ENCODE measurements at regions not wholly inside any gene's neighbourhood (a gene's known extent, or its start where the extent isn't known, plus 50 kb on each side); places are given as distances from the start of the nearest gene placed in this dataset.

DNA sequence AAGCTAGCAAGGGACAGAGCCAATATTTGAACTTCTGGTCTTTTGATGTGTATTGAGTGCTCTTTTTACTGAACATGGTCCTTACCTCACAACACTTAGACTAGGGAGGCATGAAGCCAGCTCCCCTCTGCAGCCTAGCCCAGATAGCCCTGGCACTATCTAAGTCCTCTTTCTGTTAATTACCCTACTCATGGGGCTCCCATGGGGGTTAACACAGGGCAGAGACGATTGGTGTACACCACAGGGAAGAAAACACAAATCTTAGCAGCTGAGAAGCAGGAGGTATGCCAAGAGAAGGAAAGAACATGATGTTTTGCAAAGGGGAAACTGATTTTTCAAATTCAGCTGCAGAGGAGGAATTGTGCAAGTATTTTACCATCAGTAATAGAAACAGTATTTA lies 383.8 kb downstream of the TMEM232 start:
- H3K27ac ChIP-seq (ENCODE audit: low read length), result no peak overlapping the region
- no peak overlapping the region for H3K4me3 ChIP-seq (ENCODE audit: low read depth in 1 of 2, low read length in 2 of 2)

DNA sequence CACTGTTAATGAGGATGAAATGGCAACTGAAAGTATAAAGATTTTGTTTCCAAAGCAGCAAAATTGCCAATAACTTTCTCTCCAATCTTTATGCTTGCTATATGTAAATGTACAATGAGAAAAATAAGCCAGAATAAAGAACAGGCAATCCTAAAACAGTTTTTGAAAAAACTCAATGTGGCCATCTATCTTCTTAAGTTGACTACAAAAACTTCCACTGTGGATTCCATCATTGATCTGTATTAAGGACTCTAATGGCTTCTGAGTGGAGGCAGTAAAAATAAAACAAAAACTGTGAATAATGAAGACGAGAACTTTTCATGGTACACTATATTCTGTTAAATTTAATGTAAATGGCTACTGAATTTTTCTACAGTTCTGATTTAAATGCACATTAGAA lies 382.9 kb downstream of the TMEM232 start:
- H3K27me3 ChIP-seq (ENCODE audit: low read depth, low read length), result no peaks in the 10 kb centered on the region
- no peak overlapping the region for H3K4me3 ChIP-seq (ENCODE audit: low read depth in 1 of 2, low read length in 2 of 2)
- peaks cover 0 to 6% of the 10 kb centered on the region in 2 donors for H3K4me1 ChIP-seq (ENCODE audit: control insufficient read depth in 1 of 2, insufficient read depth in 2 of 2, low read length in 2 of 2)
- H3K27ac ChIP-seq (ENCODE audit: low read length), result no peak overlapping the region
- no peaks in the 10 kb centered on the region for H3K9me3 ChIP-seq (ENCODE audit: control insufficient read depth in 1 of 2, low read length in 2 of 2)
- H3K36me3 ChIP-seq (ENCODE audit: control insufficient read depth in 1 of 2, insufficient read depth in 2 of 2, low read length in 2 of 2), result no peaks in the 10 kb centered on the region

More for the DNA sequence above, 383.8 kb downstream of the TMEM232 start:
- no peaks in the 10 kb centered on the region for H3K27me3 ChIP-seq (ENCODE audit: low read depth, low read length)
- no peaks in the 10 kb centered on the region for H3K9me3 ChIP-seq (ENCODE audit: control insufficient read depth in 1 of 2, low read length in 2 of 2)
- peaks cover 0 to 6% of the 10 kb centered on the region in 2 donors for H3K4me1 ChIP-seq (ENCODE audit: control insufficient read depth in 1 of 2, insufficient read depth in 2 of 2, low read length in 2 of 2)
- H3K36me3 ChIP-seq (ENCODE audit: control insufficient read depth in 1 of 2, insufficient read depth in 2 of 2, low read length in 2 of 2), result no peaks in the 10 kb centered on the region

DNA sequence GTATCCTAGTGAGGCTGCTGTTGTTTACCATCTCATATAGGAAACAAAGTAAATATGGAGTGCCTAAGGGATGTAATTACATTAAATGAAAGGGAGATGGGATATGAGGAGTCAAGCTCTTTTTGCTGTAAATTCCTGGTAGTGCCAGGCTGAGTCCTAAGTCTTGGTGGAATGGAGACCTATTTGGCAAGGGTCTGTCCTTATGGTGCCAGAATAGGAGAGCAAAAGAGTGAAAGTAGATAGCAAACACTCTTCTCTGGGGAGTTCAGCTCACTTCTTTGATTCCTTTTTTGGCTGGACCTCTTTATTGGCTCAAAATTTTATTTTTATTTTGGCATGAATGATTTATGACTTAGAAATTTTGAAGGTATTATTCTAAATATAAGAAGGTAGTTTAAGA lies 380.8 kb downstream of the TMEM232 start:
- H3K27ac ChIP-seq (ENCODE audit: low read length), result no peak overlapping the region
- no peaks in the 10 kb centered on the region for H3K36me3 ChIP-seq (ENCODE audit: control insufficient read depth in 1 of 2, insufficient read depth in 2 of 2, low read length in 2 of 2)
- H3K4me3 ChIP-seq (ENCODE audit: low read depth in 1 of 2, low read length in 2 of 2), result no peak overlapping the region
- H3K9me3 ChIP-seq (ENCODE audit: control insufficient read depth in 1 of 2, low read length in 2 of 2), result no peaks in the 10 kb centered on the region
- no peaks in the 10 kb centered on the region for H3K27me3 ChIP-seq (ENCODE audit: low read depth, low read length)
- peaks cover 0 to 3% of the 10 kb centered on the region in 2 donors for H3K4me1 ChIP-seq (ENCODE audit: control insufficient read depth in 1 of 2, insufficient read depth in 2 of 2, low read length in 2 of 2)

DNA sequence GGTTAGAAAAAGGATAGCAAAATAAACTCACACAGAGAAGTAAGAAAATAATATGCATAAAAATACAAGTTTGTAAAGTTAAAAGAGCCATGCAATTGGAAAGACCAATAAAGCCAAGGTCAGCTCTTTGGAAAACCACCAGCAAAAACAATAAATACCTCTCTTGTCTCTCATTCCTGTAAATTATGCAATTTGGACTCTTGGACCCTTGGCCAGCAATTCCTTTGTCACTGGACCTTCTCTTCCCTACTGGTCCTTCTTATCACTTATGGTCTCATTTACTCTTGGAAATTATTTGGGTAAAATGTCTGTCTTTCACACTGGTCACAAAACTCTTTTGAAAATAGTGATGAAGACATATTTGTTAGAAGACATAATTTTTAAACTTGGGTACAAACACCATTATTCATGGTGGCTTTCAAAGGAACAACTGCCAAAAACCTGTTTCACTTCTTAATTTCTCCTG lies 379.5 kb downstream of the TMEM232 start:
- H3K9me3 ChIP-seq (ENCODE audit: control insufficient read depth in 1 of 2, low read length in 2 of 2), result no peaks in the 10 kb centered on the region
- no peak overlapping the region for H3K27ac ChIP-seq (ENCODE audit: low read length)
- H3K4me3 ChIP-seq (ENCODE audit: low read depth in 1 of 2, low read length in 2 of 2), result no peak overlapping the region
- H3K27me3 ChIP-seq (ENCODE audit: low read depth, low read length), result no peaks in the 10 kb centered on the region
- peaks cover 0 to 3% of the 10 kb centered on the region in 2 donors for H3K4me1 ChIP-seq (ENCODE audit: control insufficient read depth in 1 of 2, insufficient read depth in 2 of 2, low read length in 2 of 2)
- no peaks in the 10 kb centered on the region for H3K36me3 ChIP-seq (ENCODE audit: control insufficient read depth in 1 of 2, insufficient read depth in 2 of 2, low read length in 2 of 2)

DNA sequence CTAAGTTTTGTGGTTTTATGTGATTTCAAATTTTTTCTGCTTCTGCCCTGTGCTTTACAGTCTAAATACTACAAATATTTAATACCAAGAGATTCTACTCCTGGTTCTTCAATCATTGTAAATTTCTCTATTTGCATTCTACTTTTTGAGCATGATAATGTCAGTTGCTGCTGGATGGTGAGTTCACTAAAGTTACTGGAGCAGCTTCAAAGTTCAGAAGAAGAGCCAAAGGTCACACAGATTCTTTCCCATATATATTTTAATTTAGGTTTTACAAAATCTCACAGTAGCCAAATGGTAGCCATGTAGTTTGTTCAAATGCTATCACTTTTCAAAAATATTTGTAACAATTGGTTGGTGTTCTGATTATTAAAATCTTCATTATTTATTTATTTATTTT lies 378.7 kb downstream of the TMEM232 start:
- no peak overlapping the region for H3K4me3 ChIP-seq (ENCODE audit: low read depth in 1 of 2, low read length in 2 of 2)
- no peaks in the 10 kb centered on the region for H3K9me3 ChIP-seq (ENCODE audit: control insufficient read depth in 1 of 2, low read length in 2 of 2)
- H3K4me1 ChIP-seq (ENCODE audit: control insufficient read depth in 1 of 2, insufficient read depth in 2 of 2, low read length in 2 of 2), result peaks cover 0 to 3% of the 10 kb centered on the region in 2 donors
- no peak overlapping the region for H3K27ac ChIP-seq (ENCODE audit: low read length)
- no peaks in the 10 kb centered on the region for H3K36me3 ChIP-seq (ENCODE audit: control insufficient read depth in 1 of 2, insufficient read depth in 2 of 2, low read length in 2 of 2)
- no peaks in the 10 kb centered on the region for H3K27me3 ChIP-seq (ENCODE audit: low read depth, low read length)

DNA sequence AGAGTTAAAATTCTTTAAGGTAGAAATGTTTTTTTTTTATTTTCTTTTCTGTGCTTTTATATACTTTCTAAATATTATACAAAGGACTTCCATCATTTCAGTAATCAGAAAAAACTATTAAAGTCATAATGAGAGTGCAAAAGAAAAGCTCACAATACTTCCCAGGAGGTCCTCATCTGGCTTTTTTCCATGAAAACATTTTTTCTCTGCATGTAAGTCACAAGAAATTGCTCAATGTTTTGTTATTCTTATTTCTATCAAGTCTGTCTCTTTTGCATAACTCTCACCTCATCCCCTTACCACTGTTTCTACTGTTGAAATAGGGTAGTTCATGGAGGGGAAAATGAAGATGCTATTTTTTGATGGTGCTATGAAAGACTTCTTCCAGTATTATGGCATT lies 375.0 kb downstream of the TMEM232 start:
- Histone ChIP-seq H3K4me1 (ENCODE audit: control insufficient read depth in 1 of 2, insufficient read depth in 2 of 2, low read length in 2 of 2) (no peaks in the 10 kb centered on the region), H3K27me3 (ENCODE audit: low read depth, low read length) (no peaks in the 10 kb centered on the region), H3K4me3 (ENCODE audit: low read depth in 1 of 2, low read length in 2 of 2) (no peak overlapping the region), H3K9me3 (ENCODE audit: control insufficient read depth in 1 of 2, low read length in 2 of 2) (no peaks in the 10 kb centered on the region), H3K27ac (ENCODE audit: low read length) (no peak overlapping the region), H3K36me3 (ENCODE audit: control insufficient read depth in 1 of 2, insufficient read depth in 2 of 2, low read length in 2 of 2) (no peaks in the 10 kb centered on the region)

DNA sequence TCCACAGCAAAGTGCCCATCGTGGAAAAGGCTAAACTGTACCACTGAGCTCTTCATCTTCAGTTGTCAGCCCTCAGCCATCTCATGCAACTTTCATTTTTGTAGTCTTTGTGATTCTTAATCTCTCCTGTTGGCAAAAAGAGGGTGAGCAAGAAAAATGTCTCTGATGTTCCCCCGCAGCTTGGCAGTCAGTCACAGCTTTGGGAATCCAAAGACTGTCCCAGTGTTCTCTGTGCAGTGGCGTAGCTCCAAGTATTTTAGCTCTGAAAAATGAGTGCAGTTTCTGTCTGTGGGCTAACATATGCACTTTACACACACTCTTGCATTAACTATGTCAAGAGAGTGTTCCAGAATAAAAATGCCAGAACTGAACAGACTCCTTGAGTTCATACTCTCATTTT lies 372.2 kb downstream of the TMEM232 start:
- Histone ChIP-seq H3K27ac (ENCODE audit: low read length) (no peak overlapping the region), H3K27me3 (ENCODE audit: low read depth, low read length) (no peaks in the 10 kb centered on the region), H3K4me1 (ENCODE audit: control insufficient read depth in 1 of 2, insufficient read depth in 2 of 2, low read length in 2 of 2) (no peaks in the 10 kb centered on the region), H3K36me3 (ENCODE audit: control insufficient read depth in 1 of 2, insufficient read depth in 2 of 2, low read length in 2 of 2) (no peaks in the 10 kb centered on the region), H3K9me3 (ENCODE audit: control insufficient read depth in 1 of 2, low read length in 2 of 2) (no peaks in the 10 kb centered on the region), H3K4me3 (ENCODE audit: low read depth in 1 of 2, low read length in 2 of 2) (no peak overlapping the region)

DNA sequence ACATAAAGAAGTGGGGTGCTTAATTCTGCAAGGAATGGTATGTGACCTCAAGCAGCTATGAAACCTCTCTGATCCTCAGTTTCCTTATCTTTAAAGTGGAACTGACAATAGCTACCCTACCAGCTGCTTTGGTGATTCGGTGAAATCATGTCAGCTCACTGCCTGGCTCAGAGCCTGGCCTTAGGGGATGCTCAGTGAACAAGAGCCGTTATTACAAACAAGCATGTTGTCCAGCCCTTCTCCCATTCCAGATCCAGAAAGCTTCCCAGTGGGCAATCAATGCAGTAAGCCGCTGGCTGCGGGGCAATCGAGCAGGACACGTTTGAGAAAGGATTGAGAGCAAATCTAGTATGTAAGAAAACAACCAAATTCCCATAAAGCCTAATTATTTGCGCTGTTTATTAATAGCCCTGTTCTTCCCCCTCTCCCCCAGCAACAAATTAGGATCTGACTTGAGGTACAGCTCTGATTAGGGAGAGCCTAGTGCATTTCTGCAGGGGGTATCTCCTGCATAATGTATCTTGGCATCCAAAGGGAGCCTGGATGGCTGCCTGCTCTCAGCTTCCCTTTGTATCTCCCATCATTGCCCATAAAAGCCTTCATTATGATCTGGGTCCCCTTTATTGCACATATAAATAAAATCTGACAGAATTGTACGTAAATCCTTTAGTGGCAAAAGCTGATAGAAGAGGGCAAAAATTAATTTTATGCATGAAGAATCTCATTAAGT lies 371.4 kb downstream of the TMEM232 start:
- H3K27ac ChIP-seq (ENCODE audit: low read length), result no peak overlapping the region
- H3K4me3 ChIP-seq (ENCODE audit: low read depth in 1 of 2, low read length in 2 of 2), result no peak overlapping the region
- no peaks in the 10 kb centered on the region for H3K27me3 ChIP-seq (ENCODE audit: low read depth, low read length)
- no peaks in the 10 kb centered on the region for H3K36me3 ChIP-seq (ENCODE audit: control insufficient read depth in 1 of 2, insufficient read depth in 2 of 2, low read length in 2 of 2)
- no peaks in the 10 kb centered on the region for H3K9me3 ChIP-seq (ENCODE audit: control insufficient read depth in 1 of 2, low read length in 2 of 2)
- H3K4me1 ChIP-seq (ENCODE audit: control insufficient read depth in 1 of 2, insufficient read depth in 2 of 2, low read length in 2 of 2), result no peaks in the 10 kb centered on the region

DNA sequence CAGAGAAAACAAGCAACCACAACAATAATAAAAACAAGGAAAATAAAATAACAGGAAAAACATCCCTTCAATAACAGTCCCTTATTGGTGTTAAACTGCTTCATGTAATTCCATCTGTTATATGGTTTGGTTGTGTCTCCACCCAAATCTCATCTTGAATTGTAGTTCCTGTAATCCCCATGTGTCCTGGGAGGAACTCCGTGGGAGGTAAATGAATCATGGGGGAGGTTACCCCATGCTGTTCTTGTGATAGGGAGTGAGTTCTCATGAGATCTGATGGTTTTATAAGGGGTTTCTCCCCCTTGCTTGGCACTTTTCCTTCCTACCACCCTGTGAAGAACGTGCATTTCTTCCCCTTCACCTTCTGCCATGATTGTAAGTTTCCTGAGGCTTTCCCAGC lies 369.8 kb downstream of the TMEM232 start:
- no peaks in the 10 kb centered on the region for H3K27me3 ChIP-seq (ENCODE audit: low read depth, low read length)
- no peaks in the 10 kb centered on the region for H3K9me3 ChIP-seq (ENCODE audit: control insufficient read depth in 1 of 2, low read length in 2 of 2)
- H3K4me3 ChIP-seq (ENCODE audit: low read depth in 1 of 2, low read length in 2 of 2), result no peak overlapping the region
- no peaks in the 10 kb centered on the region for H3K36me3 ChIP-seq (ENCODE audit: control insufficient read depth in 1 of 2, insufficient read depth in 2 of 2, low read length in 2 of 2)
- H3K27ac ChIP-seq (ENCODE audit: low read length), result no peak overlapping the region
- no peaks in the 10 kb centered on the region for H3K4me1 ChIP-seq (ENCODE audit: control insufficient read depth in 1 of 2, insufficient read depth in 2 of 2, low read length in 2 of 2)

DNA sequence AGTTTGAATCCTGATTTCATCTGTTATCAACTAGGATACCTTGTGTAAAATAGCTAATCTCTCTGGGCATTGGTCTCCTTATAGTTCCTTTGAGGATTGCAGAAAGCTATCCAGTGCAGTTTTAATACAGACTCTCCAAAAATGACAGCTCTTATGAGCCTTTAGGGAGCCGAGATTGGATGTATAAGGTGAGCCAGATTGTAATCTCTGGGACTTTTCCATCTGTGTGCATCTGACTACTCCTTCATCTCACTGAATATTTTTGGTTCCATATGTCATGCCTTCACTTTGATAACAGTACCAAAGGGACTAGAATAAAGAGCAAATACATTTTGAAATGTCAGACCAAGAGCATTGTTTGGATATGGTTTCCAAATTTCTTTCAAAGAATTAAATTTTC lies 367.2 kb downstream of the TMEM232 start:
- Histone ChIP-seq H3K36me3 (ENCODE audit: control insufficient read depth in 1 of 2, insufficient read depth in 2 of 2, low read length in 2 of 2) (no peaks in the 10 kb centered on the region), H3K4me3 (ENCODE audit: low read depth in 1 of 2, low read length in 2 of 2) (no peak overlapping the region), H3K9me3 (ENCODE audit: control insufficient read depth in 1 of 2, low read length in 2 of 2) (no peaks in the 10 kb centered on the region), H3K27ac (ENCODE audit: low read length) (no peak overlapping the region), H3K27me3 (ENCODE audit: low read depth, low read length) (no peaks in the 10 kb centered on the region), H3K4me1 (ENCODE audit: control insufficient read depth in 1 of 2, insufficient read depth in 2 of 2, low read length in 2 of 2) (no peaks in the 10 kb centered on the region)

DNA sequence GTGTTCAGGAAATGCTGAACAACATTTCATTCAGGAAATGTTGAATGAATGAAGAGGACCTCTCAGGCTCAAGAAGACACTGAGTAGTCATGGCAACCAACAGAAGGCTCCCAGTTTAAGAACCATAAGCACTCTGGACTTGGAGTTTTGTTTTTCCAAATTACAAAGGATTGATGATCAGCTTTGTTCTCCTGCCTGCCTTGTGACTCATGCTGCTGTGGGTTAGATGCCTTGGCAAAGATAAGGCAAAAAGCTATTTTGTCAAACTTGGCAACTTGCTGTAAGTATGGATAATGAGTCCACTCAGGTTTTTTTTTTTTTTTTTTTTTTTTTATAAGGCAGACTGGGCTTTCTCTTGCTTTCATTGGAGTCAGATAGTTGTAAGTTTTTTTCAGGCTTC lies 365.0 kb downstream of the TMEM232 start:
- no peaks in the 10 kb centered on the region for H3K9me3 ChIP-seq (ENCODE audit: control insufficient read depth in 1 of 2, low read length in 2 of 2)
- no peak overlapping the region for H3K4me3 ChIP-seq (ENCODE audit: low read depth in 1 of 2, low read length in 2 of 2)
- no peaks in the 10 kb centered on the region for H3K27me3 ChIP-seq (ENCODE audit: low read depth, low read length)
- H3K4me1 ChIP-seq (ENCODE audit: control insufficient read depth in 1 of 2, insufficient read depth in 2 of 2, low read length in 2 of 2), result no peaks in the 10 kb centered on the region
- H3K27ac ChIP-seq (ENCODE audit: low read length), result no peak overlapping the region
- H3K36me3 ChIP-seq (ENCODE audit: control insufficient read depth in 1 of 2, insufficient read depth in 2 of 2, low read length in 2 of 2), result no peaks in the 10 kb centered on the region

DNA sequence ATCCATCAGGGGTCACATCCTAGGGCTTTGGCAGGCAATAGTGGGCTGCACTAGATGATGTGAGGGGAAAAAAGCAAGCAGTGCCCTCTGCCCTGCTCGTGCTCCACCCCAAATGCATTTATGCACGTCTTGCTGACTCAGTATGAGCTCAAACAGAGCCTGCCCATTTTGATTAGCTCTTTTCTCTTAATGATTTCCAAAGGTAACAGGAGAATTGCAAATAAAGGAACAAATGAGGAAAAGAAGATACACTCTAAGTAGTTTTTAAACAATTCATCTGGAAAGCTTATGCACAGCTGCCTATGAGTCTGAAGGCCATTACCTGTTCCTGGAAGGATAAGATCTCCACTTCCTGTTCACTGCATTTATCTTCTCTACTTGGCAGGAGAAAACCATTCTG lies 364.2 kb downstream of the TMEM232 start:
- Histone ChIP-seq H3K36me3 (ENCODE audit: control insufficient read depth in 1 of 2, insufficient read depth in 2 of 2, low read length in 2 of 2) (no peaks in the 10 kb centered on the region), H3K27me3 (ENCODE audit: low read depth, low read length) (no peaks in the 10 kb centered on the region), H3K4me3 (ENCODE audit: low read depth in 1 of 2, low read length in 2 of 2) (no peak overlapping the region), H3K4me1 (ENCODE audit: control insufficient read depth in 1 of 2, insufficient read depth in 2 of 2, low read length in 2 of 2) (no peaks in the 10 kb centered on the region), H3K27ac (ENCODE audit: low read length) (no peak overlapping the region), H3K9me3 (ENCODE audit: control insufficient read depth in 1 of 2, low read length in 2 of 2) (no peaks in the 10 kb centered on the region)

Measured in muscle layer of duodenum (tissue), 2 donors.